Naive thymus-derived CD4-positive, alpha-beta T cell (primary cell): ENCODE measurements at regions not wholly inside any gene's neighbourhood (a gene's known extent, or its start where the extent isn't known, plus 50 kb on each side); places are given as distances from the start of the nearest gene placed in this dataset.

ENCODE experiments used
- ATAC-seq: fragments of 150-1000 bp; cut with Tn5 transposase; 2 replicates; pipeline ENCODE4 v1.10.0; 2021; ENCODE audit warnings: mild to moderate bottlenecking, moderate library complexity
- CTCF ChIA-PET: fragments of 350-600 bp; sonication (Branson Sonifier 250); formaldehyde crosslinking; loops from one replicate; lab custom pipeline; 2021; ENCODE audit warnings: antibody characterized with exemption; lab: Charles Lee
- POLR2A ChIA-PET: fragments of 350-600 bp; sonication (Branson Sonifier 250); formaldehyde crosslinking; loops from one replicate; lab custom pipeline; 2021; ENCODE audit warnings: antibody characterized with exemption, inconsistent platforms; lab: Charles Lee
- DNase-seq, 9 donors: peaks; one replicate each; pipeline versions ENCODE4 v3.0.0 to v3.0.0-alpha.2; 2020 to 2022; ENCODE audit warnings: mixed read lengths in 1 of 9
- H3K27ac ChIP-seq: one replicate; pipeline ENCODE4 v1.7.0; 2013; ENCODE audit warnings: mild to moderate bottlenecking, low read depth, low read length, moderate library complexity
- H3K27me3 ChIP-seq, 2 donors: one replicate each; pipeline ENCODE4 v1.7.0; 2013; ENCODE audit warnings: low read length in 2 of 2, mild to moderate bottlenecking in 2 of 2, moderate library complexity in 2 of 2; ENCODE audit not compliant: control insufficient read depth in 2 of 2, insufficient read depth in 2 of 2
- H3K36me3 ChIP-seq, 3 experiments: 1 replicate in 2 of 3; 2 replicates in 1 of 3; pipeline ENCODE4 v1.7.0; 2013; ENCODE audit warnings: low read length in 3 of 3, mild to moderate bottlenecking in 3 of 3, moderate library complexity in 1 of 3; ENCODE audit not compliant: insufficient read depth in 3 of 3, control insufficient read depth in 2 of 3
- H3K4me1 ChIP-seq, 2 donors: one replicate each; pipeline ENCODE4 v1.7.0; 2013; ENCODE audit warnings: low read length in 2 of 2, mild to moderate bottlenecking in 2 of 2, moderate library complexity in 1 of 2; ENCODE audit not compliant: control insufficient read depth in 2 of 2, insufficient read depth in 2 of 2
- H3K4me3 ChIP-seq: 2 replicates; pipeline ENCODE4 v1.7.0; 2013; ENCODE audit warnings: mild to moderate bottlenecking, low read length
- H3K9me3 ChIP-seq, 3 experiments: 1 replicate in 2 of 3; 2 replicates in 1 of 3; pipeline ENCODE4 v1.7.0; 2013; ENCODE audit warnings: low read length in 3 of 3; ENCODE audit not compliant: control insufficient read depth in 2 of 3
- H3K27ac Mint-ChIP-seq, 9 donors: one replicate each; pipeline ENCODE4 v1.8.0; 2020 to 2022; ENCODE audit warnings: mixed read lengths in 9 of 9, mild to moderate bottlenecking in 8 of 9, moderate library complexity in 5 of 9, inconsistent platforms in 2 of 9
- H3K27me3 Mint-ChIP-seq, 5 donors: one replicate each; pipeline ENCODE4 v1.8.0; 2021 to 2022; ENCODE audit warnings: mixed read lengths in 5 of 5, mild to moderate bottlenecking in 1 of 5
- H3K36me3 Mint-ChIP-seq, 5 donors: one replicate each; pipeline ENCODE4 v1.8.0; 2020 to 2022; ENCODE audit warnings: mixed read lengths in 5 of 5, mild to moderate bottlenecking in 3 of 5, inconsistent platforms in 1 of 5
- H3K4me1 Mint-ChIP-seq, 7 donors: one replicate each; pipeline ENCODE4 v1.8.0; 2020 to 2022; ENCODE audit warnings: mixed read lengths in 7 of 7, mild to moderate bottlenecking in 3 of 7, inconsistent platforms in 1 of 7
- H3K4me3 Mint-ChIP-seq, 10 donors: one replicate each; pipeline ENCODE4 v1.8.0; 2020 to 2022; ENCODE audit warnings: mild to moderate bottlenecking in 10 of 10, mixed read lengths in 10 of 10, moderate library complexity in 6 of 10, inconsistent platforms in 2 of 10
- H3K9me3 Mint-ChIP-seq, 11 donors: one replicate each; pipeline ENCODE4 v1.8.0; 2020 to 2022; ENCODE audit warnings: mixed read lengths in 11 of 11, mild to moderate bottlenecking in 4 of 11, inconsistent platforms in 1 of 11, moderate library complexity in 1 of 11
- intact Hi-C, 2 donors: fragments of 100-400 bp; cut with micrococcal nuclease; formaldehyde crosslinking; loops; one replicate each; pipeline ENCODE4 v1.15.1; 2023

DNA sequence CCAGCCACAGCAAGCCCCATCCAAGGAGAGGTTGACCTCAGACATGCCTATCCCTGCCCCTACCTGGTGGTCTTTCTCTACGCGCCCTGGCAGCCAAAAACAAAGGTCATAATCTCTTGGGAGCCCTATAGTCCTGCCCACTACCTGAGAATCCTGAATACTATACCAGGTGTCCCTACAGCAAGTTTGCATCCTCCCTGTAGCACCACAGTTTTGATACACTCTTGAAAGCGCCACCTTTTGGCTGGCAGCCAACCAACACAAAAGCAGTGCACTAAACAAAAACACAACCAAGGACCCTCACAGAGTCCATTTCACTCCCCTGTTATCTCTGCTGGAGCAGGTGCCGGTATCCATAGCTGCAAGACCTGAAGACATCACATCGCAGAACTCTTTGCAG lies 523.8 kb upstream of the CPEB2 start:
- H3K27me3 ChIP-seq, result no peaks in the 10 kb centered on the region
- POLR2A ChIA-PET, result no interaction called here
- H3K36me3 ChIP-seq, result no peaks in the 10 kb centered on the region
- Mint-ChIP-seq H3K27ac (no peak overlapping the region), H3K27me3 (peaks cover 0 to 19% (median 9%) of the 10 kb centered on the region in 5 donors), H3K36me3 (peaks cover 0 to 5% (median 0%) of the 10 kb centered on the region in 5 donors), H3K9me3 (peaks cover 0 to 16% (median 2%) of the 10 kb centered on the region in 11 donors), H3K4me3 (no peak overlapping the region), H3K4me1 (no peaks in the 10 kb centered on the region)
- intact Hi-C loops, result no loop called here
- CTCF ChIA-PET, result no interaction called here
- no peaks in the 10 kb centered on the region for H3K4me1 ChIP-seq
- no peaks in the 10 kb centered on the region for H3K9me3 ChIP-seq
- no peak overlapping the region for H3K4me3 ChIP-seq
- no peak overlapping the region for H3K27ac ChIP-seq
- DNase-seq (no peak), ATAC-seq (no peak)

DNA sequence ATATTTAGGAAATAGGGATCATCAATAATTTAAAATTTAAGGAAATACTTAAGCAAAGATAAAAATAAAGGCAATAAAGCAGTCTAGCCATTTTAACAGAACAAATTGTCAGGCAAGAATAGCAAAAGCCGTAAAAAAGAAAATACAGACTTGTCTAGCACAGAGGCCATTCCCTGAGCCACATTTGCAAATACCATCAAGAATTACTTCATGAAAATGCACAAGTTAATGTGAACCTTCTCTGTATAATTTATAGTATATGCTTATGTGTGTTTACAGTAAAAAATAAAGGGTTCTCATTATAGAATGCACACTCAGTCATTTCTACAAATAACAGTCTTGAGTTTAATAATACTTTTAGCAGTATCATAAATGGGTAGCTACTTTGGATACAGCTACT lies 505.9 kb upstream of the CPEB2 start:
- CTCF ChIA-PET, result no interaction called here

DNA sequence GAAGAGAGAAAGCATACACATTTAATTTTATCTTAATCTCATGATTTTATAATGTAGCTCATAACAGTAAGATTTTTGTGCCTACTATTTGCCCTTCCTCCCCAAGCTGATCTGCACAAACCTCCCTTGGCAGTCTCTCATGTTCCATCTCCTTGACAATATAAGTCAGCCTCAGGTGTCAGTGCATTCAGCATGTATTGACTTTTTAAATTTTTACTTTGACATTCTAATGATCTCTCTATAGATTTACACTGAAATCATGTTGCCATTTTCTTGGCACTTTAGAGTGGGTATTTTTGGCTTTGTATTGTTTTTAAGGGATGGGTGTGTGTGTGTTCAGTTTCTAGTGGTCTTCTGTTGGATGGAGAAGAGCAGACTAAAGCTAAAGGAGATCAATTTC lies 505.3 kb upstream of the CPEB2 start:
- POLR2A ChIA-PET, result no interaction called here

More for the DNA sequence above, 505.9 kb upstream of the CPEB2 start:
- H3K9me3 Mint-ChIP-seq, result peaks cover 0 to 6% (median 0%) of the 10 kb centered on the region in 11 donors
- intact Hi-C loops, result no loop called here
- Histone ChIP-seq H3K9me3 (no peaks in the 10 kb centered on the region), H3K27me3 (no peaks in the 10 kb centered on the region), H3K4me1 (no peaks in the 10 kb centered on the region), H3K36me3 (no peaks in the 10 kb centered on the region), H3K27ac (no peak overlapping the region), H3K4me3 (no peak overlapping the region)
- peaks cover 0 to 10% (median 0%) of the 10 kb centered on the region in 5 donors for H3K27me3 Mint-ChIP-seq
- H3K27ac Mint-ChIP-seq, result no peak overlapping the region
- no peaks in the 10 kb centered on the region for H3K36me3 Mint-ChIP-seq
- POLR2A ChIA-PET, result no interaction called here
- H3K4me3 Mint-ChIP-seq, result no peak overlapping the region
- DNase-seq (no peak), ATAC-seq (no peak)
- H3K4me1 Mint-ChIP-seq, result no peaks in the 10 kb centered on the region

DNA sequence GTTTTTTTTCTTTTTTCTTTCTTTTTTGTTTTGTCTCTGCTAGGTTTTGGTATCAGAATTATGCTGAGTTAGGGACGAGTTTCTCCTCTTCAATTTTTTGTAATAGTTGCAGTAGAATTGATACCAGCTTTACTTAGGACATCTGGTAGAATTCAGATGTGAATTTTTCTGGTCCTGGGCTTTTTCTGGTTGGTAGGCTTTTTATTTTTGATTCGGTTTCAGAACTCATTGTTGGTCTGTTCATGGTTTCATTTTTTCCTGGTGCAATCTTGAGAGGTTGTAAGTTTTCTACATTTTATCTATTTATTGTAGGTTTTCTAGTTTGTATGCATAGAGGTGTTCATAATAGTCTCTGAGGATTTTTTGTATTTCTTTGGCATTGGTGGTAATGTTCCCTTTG lies 498.1 kb upstream of the CPEB2 start:
- Histone ChIP-seq H3K4me1 (no peaks in the 10 kb centered on the region), H3K27me3 (no peaks in the 10 kb centered on the region), H3K4me3 (no peak overlapping the region), H3K27ac (no peak overlapping the region), H3K9me3 (no peaks in the 10 kb centered on the region), H3K36me3 (no peaks in the 10 kb centered on the region)
- H3K4me1 Mint-ChIP-seq, result no peaks in the 10 kb centered on the region
- ChIA-PET POLR2A (interaction anchor here (0.6 kb wide), 1 partner anchor 224 kb away, joined by 3 read pairs; no protein-coding TSS in a partner anchor), CTCF (no interaction called here)
- peaks cover 0 to 7% (median 0%) of the 10 kb centered on the region in 11 donors for H3K9me3 Mint-ChIP-seq
- H3K27ac Mint-ChIP-seq, result no peak overlapping the region
- no peak for DNase-seq
- intact Hi-C loops, result no loop called here
- H3K36me3 Mint-ChIP-seq, result no peaks in the 10 kb centered on the region
- no peak for ATAC-seq
- H3K4me3 Mint-ChIP-seq, result no peak overlapping the region
- H3K27me3 Mint-ChIP-seq, result peaks cover 0 to 9% (median 0%) of the 10 kb centered on the region in 5 donors

More for the DNA sequence above, 505.3 kb upstream of the CPEB2 start:
- no peaks in the 10 kb centered on the region for H3K4me1 ChIP-seq
- H3K27ac Mint-ChIP-seq, result no peak overlapping the region
- H3K27ac ChIP-seq, result no peak overlapping the region
- H3K4me1 Mint-ChIP-seq, result no peaks in the 10 kb centered on the region
- no peaks in the 10 kb centered on the region for H3K27me3 ChIP-seq
- no peak overlapping the region for H3K4me3 ChIP-seq
- ATAC-seq (no peak), DNase-seq (no peak)
- H3K9me3 ChIP-seq, result no peaks in the 10 kb centered on the region
- CTCF ChIA-PET, result no interaction called here
- H3K36me3 Mint-ChIP-seq, result no peaks in the 10 kb centered on the region
- intact Hi-C loops, result no loop called here
- no peak overlapping the region for H3K4me3 Mint-ChIP-seq
- peaks cover 0 to 10% (median 0%) of the 10 kb centered on the region in 5 donors for H3K27me3 Mint-ChIP-seq
- no peaks in the 10 kb centered on the region for H3K36me3 ChIP-seq
- peaks cover 0 to 6% (median 0%) of the 10 kb centered on the region in 11 donors for H3K9me3 Mint-ChIP-seq

DNA sequence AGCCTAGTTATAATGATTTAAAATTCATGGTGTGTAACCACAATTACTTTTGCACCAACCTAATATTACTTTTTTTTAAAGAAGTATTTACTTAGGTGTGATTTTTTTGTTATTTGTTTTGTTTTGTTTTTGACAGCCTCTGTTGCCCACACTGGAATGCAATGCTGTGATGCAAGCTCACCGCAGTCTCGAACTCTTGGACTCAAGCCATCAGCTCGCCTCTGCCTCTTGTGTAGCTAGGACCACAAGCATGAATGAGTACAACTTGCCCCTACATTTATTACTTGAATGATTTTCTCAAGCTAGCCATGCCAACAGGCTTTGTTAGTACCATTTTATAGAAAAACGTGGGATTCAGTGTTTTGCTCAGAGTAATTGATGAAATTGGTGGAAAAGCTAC lies 488.8 kb upstream of the CPEB2 start:
- ChIA-PET POLR2A (no interaction called here), CTCF (no interaction called here)
- intact Hi-C loops, result no loop called here
- Mint-ChIP-seq H3K27me3 (peaks cover 0 to 5% (median 0%) of the 10 kb centered on the region in 5 donors), H3K4me1 (no peaks in the 10 kb centered on the region), H3K27ac (no peak overlapping the region), H3K9me3 (peaks cover 0 to 1% (median 0%) of the 10 kb centered on the region in 11 donors), H3K4me3 (no peak overlapping the region), H3K36me3 (no peaks in the 10 kb centered on the region)
- DNase-seq (no peak), ATAC-seq (no peak)
- H3K4me3 ChIP-seq, result no peak overlapping the region
- H3K9me3 ChIP-seq, result no peaks in the 10 kb centered on the region
- no peaks in the 10 kb centered on the region for H3K36me3 ChIP-seq
- no peaks in the 10 kb centered on the region for H3K27me3 ChIP-seq
- H3K27ac ChIP-seq, result no peak overlapping the region
- H3K4me1 ChIP-seq, result no peaks in the 10 kb centered on the region

DNA sequence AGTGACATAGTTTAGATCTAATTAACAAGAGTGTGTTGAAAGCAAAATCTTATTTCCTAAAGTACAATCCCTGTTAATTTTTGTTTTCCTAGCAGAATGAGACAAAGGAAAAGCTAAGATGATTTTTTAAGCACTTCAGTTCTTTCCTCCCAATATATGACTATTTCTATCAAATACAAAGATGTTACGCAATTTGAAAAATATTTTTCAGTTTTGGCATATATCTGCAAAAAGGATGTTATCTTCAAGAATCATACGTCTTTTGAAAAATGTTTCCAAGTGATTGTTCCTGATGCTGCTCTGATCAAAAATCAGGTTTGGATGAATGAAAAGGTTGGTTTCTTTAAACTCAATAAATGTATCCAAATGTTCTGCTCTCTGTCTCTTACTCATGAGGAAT lies 486.7 kb upstream of the CPEB2 start:
- Mint-ChIP-seq H3K4me1 (no peaks in the 10 kb centered on the region), H3K36me3 (no peaks in the 10 kb centered on the region), H3K27ac (no peak overlapping the region), H3K9me3 (peaks cover 0 to 1% (median 0%) of the 10 kb centered on the region in 11 donors), H3K4me3 (no peak overlapping the region), H3K27me3 (peaks cover 0 to 5% (median 0%) of the 10 kb centered on the region in 5 donors)
- Histone ChIP-seq H3K4me3 (no peak overlapping the region), H3K9me3 (no peaks in the 10 kb centered on the region), H3K27me3 (no peaks in the 10 kb centered on the region), H3K4me1 (no peaks in the 10 kb centered on the region), H3K27ac (no peak overlapping the region), H3K36me3 (no peaks in the 10 kb centered on the region)
- DNase-seq (no peak), ATAC-seq (no peak)
- intact Hi-C loops, result no loop called here
- CTCF ChIA-PET, result no interaction called here
- POLR2A ChIA-PET, result no interaction called here

DNA sequence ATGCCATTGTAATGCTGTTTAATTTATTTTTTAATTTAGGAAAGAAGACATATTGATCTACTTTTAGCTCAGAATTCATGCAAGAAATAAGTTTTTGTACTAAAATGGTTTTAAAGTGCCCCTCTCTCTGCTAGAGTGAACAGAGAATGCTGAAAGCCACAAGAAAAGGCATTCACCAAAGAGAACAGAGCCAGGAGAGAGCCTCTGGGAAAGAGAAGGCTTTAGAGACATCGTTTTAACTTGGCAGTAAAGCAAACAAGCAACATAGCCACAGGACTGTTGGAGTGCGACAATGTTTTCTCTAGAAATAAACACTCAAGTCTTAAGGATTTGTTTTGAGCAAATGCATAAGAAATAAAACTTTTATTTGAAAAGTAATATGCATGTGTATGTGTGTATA lies 484.1 kb upstream of the CPEB2 start:
- H3K27me3 Mint-ChIP-seq, result peaks cover 0 to 11% (median 0%) of the 10 kb centered on the region in 5 donors
- H3K27ac Mint-ChIP-seq, result no peak overlapping the region
- Histone ChIP-seq H3K4me3 (no peak overlapping the region), H3K27ac (no peak overlapping the region), H3K4me1 (no peaks in the 10 kb centered on the region), H3K27me3 (no peaks in the 10 kb centered on the region), H3K36me3 (no peaks in the 10 kb centered on the region), H3K9me3 (no peaks in the 10 kb centered on the region)
- no peaks in the 10 kb centered on the region for H3K4me1 Mint-ChIP-seq
- H3K4me3 Mint-ChIP-seq, result no peak overlapping the region
- ATAC-seq (no peak), DNase-seq (no peak)
- H3K9me3 Mint-ChIP-seq, result peaks cover 0 to 1% (median 0%) of the 10 kb centered on the region in 11 donors
- CTCF ChIA-PET, result no interaction called here
- no peaks in the 10 kb centered on the region for H3K36me3 Mint-ChIP-seq
- POLR2A ChIA-PET, result no interaction called here
- intact Hi-C loops, result no loop called here
